ENCODE measurements at regions not wholly inside any gene's neighbourhood (a gene's known extent, or its start where the extent isn't known, plus 50 kb on each side); places are given as distances from the start of the nearest gene placed in this dataset.

- DNase-seq: no peak
Measured at GRCh38 chr2:19300961-19301360, 57.5 kb downstream of the OSR1 start.

GRCh38 chr2:19299522-19299921 lies 58.9 kb downstream of the OSR1 start:
- no peak for DNase-seq

DNA sequence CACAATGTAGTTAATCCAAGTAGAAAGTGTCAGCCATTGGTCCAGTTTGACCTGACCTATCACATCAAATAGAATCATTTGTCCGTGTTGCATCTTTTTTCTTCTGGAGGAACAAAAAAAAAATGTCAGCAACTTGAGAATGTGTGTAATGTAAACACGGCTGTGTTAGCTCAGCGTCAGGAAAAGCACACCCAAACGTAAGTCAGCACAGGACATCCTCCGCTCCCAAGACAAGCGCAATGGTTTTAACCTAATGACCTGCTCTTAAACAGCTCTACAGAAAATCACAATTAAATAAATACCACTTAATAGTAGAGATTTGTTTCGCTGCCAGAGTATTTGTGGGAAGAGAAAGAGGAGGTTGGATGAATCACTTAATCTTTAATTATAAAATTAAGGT lies 59.4 kb downstream of the OSR1 start:
- no peak for DNase-seq

DNA sequence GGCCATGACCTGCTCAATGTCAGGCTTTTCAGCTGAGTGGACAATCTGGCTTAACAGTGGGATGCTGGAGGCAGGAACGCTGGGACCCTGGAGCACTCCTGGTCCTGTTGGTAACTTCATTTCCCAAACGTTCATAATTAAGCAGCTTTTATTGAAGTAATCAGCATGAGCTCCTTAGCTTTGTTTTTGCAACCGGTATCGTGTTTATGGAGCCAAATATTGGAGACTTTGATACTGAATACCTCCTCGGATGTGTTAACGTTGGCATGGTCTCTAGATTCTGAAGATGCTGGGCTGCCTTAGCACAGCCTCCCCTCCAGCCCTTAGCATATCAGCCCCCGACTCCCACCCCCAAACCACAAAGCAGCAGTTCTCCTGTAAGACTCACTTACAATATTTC lies 60.7 kb downstream of the OSR1 start:
- no peak for DNase-seq

GRCh38 chr2:19295998-19296502 lies 62.4 kb downstream of the OSR1 start:
- no peak for DNase-seq

GRCh38 chr2:19292007-19292406 lies 66.4 kb downstream of the OSR1 start:
- no peak for DNase-seq

DNA sequence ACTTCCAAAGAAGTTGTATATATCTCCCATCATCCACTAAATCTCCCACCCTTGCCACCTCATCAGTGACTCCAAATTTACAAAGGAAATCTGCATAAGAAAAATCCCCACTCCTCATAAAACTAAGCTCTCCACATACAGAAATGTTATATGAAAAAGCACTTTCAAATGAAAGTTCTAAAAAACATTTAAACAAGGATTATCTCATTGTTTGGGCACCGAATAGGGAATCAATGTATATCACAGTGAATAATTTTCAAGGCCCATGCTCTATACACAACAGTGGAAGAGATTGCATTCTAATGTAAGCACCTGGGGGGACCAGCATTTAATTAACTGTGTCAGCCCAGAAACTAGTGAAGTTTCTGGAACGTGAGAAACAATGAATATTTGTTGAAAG lies 70.1 kb downstream of the OSR1 start:
- DNase-seq: no peak

- no peak for DNase-seq
Measured at GRCh38 chr2:19287324-19287723, 71.1 kb downstream of the OSR1 start.

DNA sequence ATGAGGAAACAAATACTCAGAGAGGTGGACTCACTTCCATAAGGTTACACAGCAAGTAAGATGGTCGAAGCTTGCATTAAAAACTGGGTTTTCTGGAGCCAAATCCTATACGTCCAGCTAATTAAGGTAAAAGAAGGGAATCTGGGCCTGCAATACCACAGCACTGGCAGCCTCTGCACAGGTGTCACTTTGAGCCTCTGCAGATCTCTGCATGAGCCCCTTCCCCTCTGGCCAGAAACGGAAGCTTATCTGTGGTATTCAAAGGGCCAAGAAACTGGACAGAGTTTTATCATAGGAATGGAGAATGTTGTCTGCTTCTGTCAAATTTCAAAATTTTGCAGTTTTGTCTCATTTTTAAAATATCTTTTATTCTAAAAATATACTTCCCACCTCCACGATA lies 76.1 kb downstream of the OSR1 start:
- DNase-seq: no peak

DNA sequence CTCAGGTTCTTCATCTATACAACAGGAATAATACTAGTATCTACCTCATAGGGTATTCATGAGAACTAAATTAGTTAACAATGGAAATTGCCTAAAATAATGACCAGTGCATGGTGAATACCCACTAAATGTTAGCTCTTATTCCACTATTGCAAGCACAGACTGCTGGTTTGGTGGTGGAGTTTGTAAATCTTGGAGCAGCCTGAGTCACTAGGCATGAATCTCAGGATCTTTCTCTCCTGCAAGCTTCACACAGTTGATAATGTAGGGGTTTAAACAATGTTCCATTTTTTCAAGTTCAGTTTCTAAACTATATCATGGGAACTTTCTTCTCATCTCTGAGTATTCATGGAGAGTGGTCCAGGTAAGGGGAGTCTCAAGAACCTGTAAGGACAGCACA lies 84.0 kb downstream of the OSR1 start:
- DNase-seq: no peak

DNA sequence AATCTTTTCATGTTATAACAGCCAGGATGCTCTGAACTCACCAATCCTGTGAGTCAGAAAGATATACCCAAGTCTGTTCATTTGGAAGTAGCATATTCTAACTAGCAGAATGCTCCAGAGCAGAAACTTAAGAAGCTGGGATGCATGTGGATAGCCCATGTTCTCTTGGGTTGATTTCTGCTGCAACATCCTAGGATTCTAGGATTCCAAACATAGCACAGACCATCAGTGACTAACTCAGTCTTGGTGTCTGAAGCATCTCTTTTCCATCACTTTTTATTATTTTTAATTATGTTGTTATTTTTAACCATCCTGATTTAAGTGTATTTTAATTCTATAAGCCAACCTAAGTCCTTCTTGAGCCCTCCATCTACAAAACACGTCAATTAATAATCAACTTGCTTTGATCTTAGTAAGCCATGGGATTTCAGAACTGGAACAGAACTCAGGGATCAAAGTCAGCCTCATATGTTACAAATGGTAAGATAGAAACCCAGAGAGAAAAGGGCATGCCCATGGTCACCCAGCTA lies 85.4 kb downstream of the OSR1 start:
- DNase-seq: no peak

DNA sequence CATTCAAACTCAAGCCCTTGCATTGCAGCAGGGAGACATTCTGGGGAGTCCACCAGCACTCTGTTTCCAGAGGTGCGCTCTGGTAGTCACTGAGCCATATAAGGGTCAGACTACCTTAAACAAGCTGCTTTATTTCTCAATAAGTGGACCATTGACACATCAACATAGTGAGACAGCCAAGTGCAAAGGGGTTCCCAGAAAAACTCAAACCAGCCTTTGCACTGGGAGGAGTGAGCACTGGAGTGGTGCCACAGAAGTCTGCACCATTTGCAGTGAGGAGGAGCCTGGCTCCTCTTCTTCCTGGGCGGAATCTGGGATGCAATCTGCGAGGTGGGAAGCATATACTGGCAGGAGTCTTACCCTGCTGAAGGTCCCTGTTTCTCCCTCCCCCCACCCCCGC lies 86.4 kb downstream of the OSR1 start:
- DNase-seq: no peak

- DNase-seq: no peak
Measured at GRCh38 chr2:19264852-19265251, 93.6 kb downstream of the OSR1 start.

DNA sequence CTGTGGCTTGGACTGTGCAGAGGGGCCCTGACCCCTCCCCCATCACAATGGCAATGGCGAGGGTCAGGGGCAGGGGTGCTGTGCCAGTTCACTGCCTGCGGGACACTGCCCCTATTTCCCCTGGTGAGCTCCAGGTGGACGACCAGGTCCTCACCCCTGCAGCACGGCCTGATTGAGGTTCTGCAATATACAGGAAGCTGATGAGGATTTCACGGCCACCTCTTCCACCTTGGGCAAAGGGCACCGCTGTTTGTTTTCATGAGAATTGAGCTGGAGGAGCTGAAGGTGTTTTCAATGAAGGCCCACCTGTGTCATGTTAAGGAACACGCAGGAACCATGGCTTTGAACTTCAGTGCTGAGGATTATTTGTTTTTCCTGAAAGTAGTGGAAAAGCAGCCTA lies 96.3 kb downstream of the OSR1 start:
- DNase-seq: no peak

- DNase-seq: no peak
Measured at GRCh38 chr2:19261061-19261460, 97.4 kb downstream of the OSR1 start.

DNA sequence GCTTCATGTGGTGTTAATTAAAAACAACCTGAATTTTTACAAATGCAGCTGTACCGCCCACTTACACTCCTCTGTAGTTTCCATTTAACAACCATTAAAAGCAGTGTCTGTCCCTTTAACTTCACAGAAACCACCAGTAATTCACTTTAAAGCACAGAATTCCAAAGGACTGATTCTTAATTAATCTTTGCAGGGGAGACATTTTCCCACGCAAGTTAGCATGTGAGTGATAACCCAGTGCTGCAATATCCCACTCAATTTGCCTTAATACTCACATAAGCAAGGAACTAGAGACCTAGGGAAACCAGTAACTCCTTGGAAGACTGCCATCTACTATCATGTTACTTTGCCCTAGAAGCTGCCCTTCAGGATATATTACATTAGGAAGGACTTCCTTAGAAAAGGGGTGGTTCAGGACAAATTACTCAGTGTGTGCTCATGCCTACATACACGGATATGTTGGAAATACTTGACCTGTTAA lies 102.3 kb downstream of the OSR1 start:
- no peak for DNase-seq

- no peak for DNase-seq
Measured at GRCh38 chr2:19255481-19255880, 102.9 kb downstream of the OSR1 start.

DNA sequence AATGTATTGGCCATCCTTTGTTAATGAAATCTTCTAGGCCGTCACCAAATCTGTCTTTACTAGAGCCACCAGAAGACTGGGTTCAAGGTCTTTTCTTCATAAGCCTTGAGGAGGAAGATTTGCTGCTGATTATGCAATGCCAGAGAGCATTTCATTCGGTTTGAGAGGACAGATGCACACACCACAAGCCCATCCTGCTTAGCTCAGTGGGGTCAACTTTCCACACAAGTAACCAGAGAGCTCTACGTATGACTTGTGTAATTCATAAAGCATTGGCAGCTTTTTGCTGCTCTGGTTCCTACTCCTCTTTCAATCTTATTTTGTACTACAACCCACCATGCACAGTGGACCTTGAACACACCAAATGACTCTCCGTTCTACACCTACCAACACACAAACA lies 106.9 kb downstream of the OSR1 start:
- DNase-seq: no peak

- no peak for DNase-seq
Measured at GRCh38 chr2:19250906-19251305, 107.5 kb downstream of the OSR1 start.

DNA sequence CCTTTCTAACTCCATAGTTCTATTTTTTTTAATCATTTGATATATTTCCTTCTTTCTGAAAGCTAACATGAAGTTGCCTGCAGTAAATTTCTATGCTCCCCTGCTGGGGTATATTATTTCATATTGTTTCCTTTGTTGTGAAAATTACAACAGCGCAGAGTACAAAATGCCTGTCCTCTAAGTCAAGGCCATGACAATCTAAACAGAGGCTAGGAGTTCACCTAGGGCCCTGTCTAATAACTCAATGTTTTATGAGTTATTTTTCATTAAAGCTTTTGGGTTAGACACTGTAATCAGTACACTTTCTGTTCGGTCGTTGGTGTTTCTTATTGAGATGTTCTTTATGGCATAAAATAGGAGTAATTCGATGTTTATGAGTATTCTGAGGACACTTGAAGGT lies 111.2 kb downstream of the OSR1 start:
- no peak for DNase-seq

GRCh38 chr2:19246496-19246895 lies 111.9 kb downstream of the OSR1 start:
- DNase-seq: no peak

GRCh38 chr2:19244460-19245363 lies 113.7 kb downstream of the OSR1 start:
- DNase-seq: no peak

- no peak for DNase-seq
Measured at GRCh38 chr2:19238440-19239060, 119.9 kb downstream of the OSR1 start.

- no peak for DNase-seq
Measured at GRCh38 chr2:19235308-19235707, 123.1 kb downstream of the OSR1 start.
